ENCODE measurements at regions not wholly inside any gene's neighbourhood (a gene's known extent, or its start where the extent isn't known, plus 50 kb on each side); places are given as distances from the start of the nearest gene placed in this dataset.

DNA sequence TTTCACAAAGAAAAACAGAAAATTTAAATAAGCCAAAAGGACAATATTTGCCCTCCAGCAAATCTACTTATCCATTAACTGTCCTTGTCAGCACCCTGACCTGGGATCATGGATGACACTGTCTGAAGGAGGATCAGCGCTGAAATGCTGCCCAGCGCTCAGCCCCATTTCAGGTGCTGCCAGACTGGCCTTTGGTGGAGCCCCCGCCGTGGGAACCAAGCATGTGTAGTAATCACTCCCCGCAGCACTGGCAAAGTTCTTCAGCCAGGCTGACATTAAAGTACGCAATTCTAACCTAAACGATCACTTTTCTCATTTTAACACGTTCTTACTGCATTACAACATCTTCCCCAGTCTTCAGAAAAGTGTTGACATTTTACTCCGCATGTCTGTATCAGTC is 108.6 kb upstream of the GPC1 start:
- TF ChIP-seq, protein P1, sequence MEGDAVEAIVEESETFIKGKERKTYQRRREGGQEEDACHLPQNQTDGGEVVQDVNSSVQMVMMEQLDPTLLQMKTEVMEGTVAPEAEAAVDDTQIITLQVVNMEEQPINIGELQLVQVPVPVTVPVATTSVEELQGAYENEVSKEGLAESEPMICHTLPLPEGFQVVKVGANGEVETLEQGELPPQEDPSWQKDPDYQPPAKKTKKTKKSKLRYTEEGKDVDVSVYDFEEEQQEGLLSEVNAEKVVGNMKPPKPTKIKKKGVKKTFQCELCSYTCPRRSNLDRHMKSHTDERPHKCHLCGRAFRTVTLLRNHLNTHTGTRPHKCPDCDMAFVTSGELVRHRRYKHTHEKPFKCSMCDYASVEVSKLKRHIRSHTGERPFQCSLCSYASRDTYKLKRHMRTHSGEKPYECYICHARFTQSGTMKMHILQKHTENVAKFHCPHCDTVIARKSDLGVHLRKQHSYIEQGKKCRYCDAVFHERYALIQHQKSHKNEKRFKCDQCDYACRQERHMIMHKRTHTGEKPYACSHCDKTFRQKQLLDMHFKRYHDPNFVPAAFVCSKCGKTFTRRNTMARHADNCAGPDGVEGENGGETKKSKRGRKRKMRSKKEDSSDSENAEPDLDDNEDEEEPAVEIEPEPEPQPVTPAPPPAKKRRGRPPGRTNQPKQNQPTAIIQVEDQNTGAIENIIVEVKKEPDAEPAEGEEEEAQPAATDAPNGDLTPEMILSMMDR (IDR thresholded peaks at IDR 0.05) = no peak
- H3K9me3 Mint-ChIP-seq = no peaks in the 10 kb centered on the region
- no peaks in the 10 kb centered on the region for H3K4me1 Mint-ChIP-seq
- Histone ChIP-seq H3K4me1 (ENCODE audit: control insufficient read depth, insufficient read depth, low read length) (no peaks in the 10 kb centered on the region), H3K4me3 (ENCODE audit: low read length) (no peak overlapping the region), H3K27me3 (ENCODE audit: control insufficient read depth, insufficient read depth, low read length) (no peaks in the 10 kb centered on the region), H3K9me3 (ENCODE audit: control insufficient read depth, insufficient read depth, low read length) (no peaks in the 10 kb centered on the region), H3K36me3 (ENCODE audit: control insufficient read depth, insufficient read depth, low read length) (no peaks in the 10 kb centered on the region), H3K27ac (ENCODE audit: low read length) (no peak overlapping the region)
- ATAC-seq = no peak
- intact Hi-C loops (cut with micrococcal nuclease) = no loop called here
- no peak for DNase-seq
- WGBS (ENCODE audit: insufficient coverage) = 90% methylated on average over 9 of the region's 9 CpGs
- H3K4me3 Mint-ChIP-seq = no peak overlapping the region
- peaks cover 2 to 14% of the 10 kb centered on the region in 2 donors for H3K27me3 Mint-ChIP-seq (ENCODE audit: low read depth in 2 of 2)
- no peak overlapping the region for H3K27ac Mint-ChIP-seq
- no peaks in the 10 kb centered on the region for H3K36me3 Mint-ChIP-seq

DNA sequence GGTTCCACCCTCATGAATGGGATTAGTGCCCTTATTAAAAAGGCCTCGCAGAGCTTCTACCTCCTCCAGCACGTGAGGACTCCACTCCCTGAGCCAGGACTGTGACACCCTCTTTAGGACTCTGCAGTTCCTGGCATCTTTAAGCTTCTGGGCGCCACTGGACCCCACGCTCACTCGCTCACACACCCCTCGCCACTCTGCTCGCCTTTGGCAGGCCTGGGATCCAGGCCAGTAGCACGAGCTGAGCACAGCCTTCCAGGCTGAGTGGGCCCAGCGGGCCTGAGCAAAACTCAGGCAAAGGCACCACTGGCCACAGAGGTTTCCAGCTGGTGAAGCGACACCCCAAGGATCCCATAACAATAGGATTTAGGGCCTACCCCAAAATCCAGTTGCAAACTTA is 107.9 kb upstream of the GPC1 start:
- 84% methylated on average over 10 of the region's 10 CpGs for WGBS (ENCODE audit: insufficient coverage)
- ATAC-seq (no peak), DNase-seq (peak in 1 of 2 donors; percentile 4)
- Mint-ChIP-seq H3K4me1 (no peaks in the 10 kb centered on the region), H3K4me3 (no peak overlapping the region), H3K27me3 (ENCODE audit: low read depth in 2 of 2) (peaks cover 2 to 20% of the 10 kb centered on the region in 2 donors), H3K9me3 (no peaks in the 10 kb centered on the region), H3K27ac (no peak overlapping the region), H3K36me3 (no peaks in the 10 kb centered on the region)
- Histone ChIP-seq H3K4me3 (ENCODE audit: low read length) (no peak overlapping the region), H3K36me3 (ENCODE audit: control insufficient read depth, insufficient read depth, low read length) (no peaks in the 10 kb centered on the region), H3K9me3 (ENCODE audit: control insufficient read depth, insufficient read depth, low read length) (no peaks in the 10 kb centered on the region), H3K27ac (ENCODE audit: low read length) (no peak overlapping the region), H3K4me1 (ENCODE audit: control insufficient read depth, insufficient read depth, low read length) (no peaks in the 10 kb centered on the region), H3K27me3 (ENCODE audit: control insufficient read depth, insufficient read depth, low read length) (no peaks in the 10 kb centered on the region)
- TF ChIP-seq, protein P1 (IDR thresholded peaks at IDR 0.05) = no peak
- intact Hi-C loops (cut with micrococcal nuclease) = no loop called here

DNA sequence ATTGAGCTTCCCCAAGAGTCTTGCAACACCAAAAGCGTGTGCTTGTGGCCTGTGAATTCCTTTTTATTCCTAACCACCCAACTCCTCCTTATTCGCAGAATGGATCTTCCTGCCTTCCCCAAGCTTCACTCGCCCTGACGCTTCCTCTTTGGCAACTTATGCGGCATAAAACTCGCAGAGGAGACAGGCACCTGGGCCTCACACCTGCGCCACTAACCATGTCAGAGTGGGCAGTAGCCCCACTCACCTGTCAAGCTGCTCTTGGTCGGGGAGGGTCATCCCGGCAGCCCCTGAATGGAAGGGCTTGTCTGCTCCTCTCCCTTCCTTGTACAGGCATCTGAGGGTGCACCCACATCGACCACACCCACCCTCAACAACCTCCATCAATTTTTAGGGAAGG is 106.9 kb upstream of the GPC1 start:
- TF ChIP-seq, protein P1 (IDR thresholded peaks at IDR 0.05) = no peak
- no peak overlapping the region for H3K4me3 ChIP-seq (ENCODE audit: low read length)
- Mint-ChIP-seq H3K27me3 (ENCODE audit: low read depth in 2 of 2) (peaks cover 2 to 20% of the 10 kb centered on the region in 2 donors), H3K9me3 (no peaks in the 10 kb centered on the region), H3K36me3 (no peaks in the 10 kb centered on the region), H3K4me3 (no peak overlapping the region), H3K4me1 (no peaks in the 10 kb centered on the region), H3K27ac (no peak overlapping the region)
- H3K27me3 ChIP-seq (ENCODE audit: control insufficient read depth, insufficient read depth, low read length) = no peaks in the 10 kb centered on the region
- ATAC-seq (no peak), DNase-seq (no peak)
- intact Hi-C loops (cut with micrococcal nuclease) = no loop called here
- H3K36me3 ChIP-seq (ENCODE audit: control insufficient read depth, insufficient read depth, low read length) = no peaks in the 10 kb centered on the region
- H3K9me3 ChIP-seq (ENCODE audit: control insufficient read depth, insufficient read depth, low read length) = no peaks in the 10 kb centered on the region
- 82% methylated on average over 10 of the region's 10 CpGs for WGBS (ENCODE audit: insufficient coverage)
- no peaks in the 10 kb centered on the region for H3K4me1 ChIP-seq (ENCODE audit: control insufficient read depth, insufficient read depth, low read length)
- no peak overlapping the region for H3K27ac ChIP-seq (ENCODE audit: low read length)

DNA sequence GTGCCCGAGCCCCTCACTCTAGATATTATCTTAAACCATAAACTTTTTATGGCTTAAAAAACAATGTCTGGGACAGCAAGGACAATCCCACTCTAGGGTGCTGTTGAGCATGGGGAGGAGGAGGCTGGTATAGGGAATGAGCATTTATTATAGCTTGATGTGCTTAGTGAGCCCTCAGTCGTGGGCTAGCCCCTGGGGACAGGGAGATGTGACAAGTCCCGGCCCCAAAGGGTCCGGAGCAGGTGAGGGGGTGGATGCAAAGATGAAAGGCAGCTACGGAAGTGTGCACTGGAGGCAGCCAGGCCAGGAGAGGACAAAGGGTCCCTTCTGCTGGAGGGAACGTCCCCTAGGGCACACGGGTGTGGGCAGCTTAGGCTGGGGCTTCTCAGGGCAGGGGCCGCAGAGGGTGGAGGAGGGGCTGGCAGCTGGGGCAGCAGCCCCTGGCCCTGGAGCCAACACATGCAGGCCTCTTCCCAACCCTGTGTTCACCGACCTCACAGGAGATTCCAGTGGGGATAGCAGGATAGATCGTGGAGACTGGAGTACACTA is 106.3 kb upstream of the GPC1 start:
- Mint-ChIP-seq H3K27me3 (ENCODE audit: low read depth in 2 of 2) (peaks cover 4 to 20% of the 10 kb centered on the region in 2 donors), H3K9me3 (no peaks in the 10 kb centered on the region), H3K36me3 (no peaks in the 10 kb centered on the region), H3K4me1 (no peaks in the 10 kb centered on the region), H3K27ac (no peak overlapping the region), H3K4me3 (no peak overlapping the region)
- Histone ChIP-seq H3K27ac (ENCODE audit: low read length) (no peak overlapping the region), H3K36me3 (ENCODE audit: control insufficient read depth, insufficient read depth, low read length) (no peaks in the 10 kb centered on the region), H3K4me3 (ENCODE audit: low read length) (no peak overlapping the region), H3K4me1 (ENCODE audit: control insufficient read depth, insufficient read depth, low read length) (no peaks in the 10 kb centered on the region), H3K9me3 (ENCODE audit: control insufficient read depth, insufficient read depth, low read length) (no peaks in the 10 kb centered on the region), H3K27me3 (ENCODE audit: control insufficient read depth, insufficient read depth, low read length) (no peaks in the 10 kb centered on the region)
- TF ChIP-seq, protein P1 (IDR thresholded peaks at IDR 0.05) = no peak
- intact Hi-C loops (cut with micrococcal nuclease) = no loop called here
- 81% methylated on average over 9 of the region's 10 CpGs for WGBS (ENCODE audit: insufficient coverage)
- ATAC-seq = no peak
- DNase-seq = no peak
